ENCODE measurements at regions not wholly inside any gene's neighbourhood (a gene's known extent, or its start where the extent isn't known, plus 50 kb on each side); places are given as distances from the start of the nearest gene placed in this dataset.

DNA sequence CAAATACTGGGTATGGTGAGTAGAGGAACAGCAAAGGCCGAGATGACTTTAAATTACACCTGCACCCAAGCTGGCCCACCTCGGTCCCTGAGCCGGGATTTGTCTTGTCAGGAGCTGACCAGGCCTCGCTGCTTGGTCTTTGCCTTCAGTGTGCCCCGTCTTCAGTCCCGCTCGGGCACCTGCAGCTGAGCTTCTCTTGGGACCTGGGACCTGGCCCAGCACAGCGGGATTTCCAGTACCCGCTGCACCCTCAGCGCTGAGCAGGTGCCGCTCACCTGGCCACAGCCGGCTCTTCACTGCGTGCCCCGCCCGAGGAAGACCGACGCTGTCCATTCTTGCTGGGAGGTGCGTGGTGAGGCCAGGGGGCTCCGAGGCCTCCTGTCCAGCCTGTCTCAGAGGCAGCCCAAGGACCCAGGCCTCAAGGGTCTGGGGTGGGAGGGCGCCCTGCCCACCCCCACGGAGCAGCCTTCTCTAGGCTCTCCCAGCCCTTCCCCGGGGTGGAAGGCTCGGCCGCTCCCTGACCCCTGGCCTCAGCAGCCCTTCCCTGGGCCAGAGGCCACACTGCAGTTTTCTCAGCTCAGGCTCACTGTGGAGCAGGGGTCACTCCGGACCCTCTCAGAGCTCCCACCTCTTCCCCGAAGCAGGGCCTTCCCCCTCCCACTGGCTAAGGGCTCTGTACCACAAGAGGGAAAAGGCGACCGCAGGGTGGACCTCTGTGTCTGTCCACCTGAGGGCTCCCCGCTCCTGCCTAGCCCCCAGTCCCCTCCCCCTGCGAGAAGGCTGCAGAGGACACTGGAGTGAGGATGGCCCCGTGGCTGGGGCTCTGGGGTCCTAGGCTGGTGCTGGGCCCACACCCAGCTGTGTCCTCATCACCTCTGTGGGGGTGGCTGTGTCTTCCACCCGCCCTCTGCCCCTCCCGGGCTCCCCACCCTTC lies 119.3 kb downstream of the RNASET2 start:
- H3K27ac Mint-ChIP-seq = no peak overlapping the region
- no peak for DNase-seq
- H3K4me3 Mint-ChIP-seq = no peak overlapping the region
- no peaks in the 10 kb centered on the region for H3K4me1 Mint-ChIP-seq
- H3K9me3 Mint-ChIP-seq = no peaks in the 10 kb centered on the region
- H3K36me3 Mint-ChIP-seq = no peaks in the 10 kb centered on the region
- H3K27me3 Mint-ChIP-seq (ENCODE audit: low read depth in 3 of 3) = peaks cover 0 to 3% (median 2%) of the 10 kb centered on the region in 3 donors

DNA sequence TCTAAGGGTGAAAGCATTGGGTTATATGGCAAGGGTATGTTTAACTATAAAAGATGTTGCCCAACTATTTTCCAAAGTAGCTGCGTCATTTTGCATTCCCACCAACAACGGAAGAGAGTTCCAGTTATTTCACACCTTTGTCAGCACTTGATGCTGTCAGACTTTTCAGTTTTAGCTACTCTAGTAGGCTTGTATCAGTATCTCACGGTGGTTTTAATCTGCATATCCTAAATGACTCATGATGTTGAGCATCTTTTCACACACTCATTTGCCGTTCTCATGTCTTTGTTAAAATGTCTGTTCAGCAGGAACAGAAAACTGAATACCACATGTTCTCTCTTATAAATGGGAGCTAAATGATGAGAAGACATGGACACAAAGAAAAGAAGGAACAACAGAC lies 122.3 kb downstream of the RNASET2 start:
- Mint-ChIP-seq H3K9me3 (no peaks in the 10 kb centered on the region), H3K27me3 (ENCODE audit: low read depth in 3 of 3) (peaks cover 0 to 4% (median 0%) of the 10 kb centered on the region in 3 donors), H3K27ac (no peak overlapping the region), H3K36me3 (no peaks in the 10 kb centered on the region), H3K4me3 (no peak overlapping the region), H3K4me1 (no peaks in the 10 kb centered on the region)
- DNase-seq = no peak

DNA sequence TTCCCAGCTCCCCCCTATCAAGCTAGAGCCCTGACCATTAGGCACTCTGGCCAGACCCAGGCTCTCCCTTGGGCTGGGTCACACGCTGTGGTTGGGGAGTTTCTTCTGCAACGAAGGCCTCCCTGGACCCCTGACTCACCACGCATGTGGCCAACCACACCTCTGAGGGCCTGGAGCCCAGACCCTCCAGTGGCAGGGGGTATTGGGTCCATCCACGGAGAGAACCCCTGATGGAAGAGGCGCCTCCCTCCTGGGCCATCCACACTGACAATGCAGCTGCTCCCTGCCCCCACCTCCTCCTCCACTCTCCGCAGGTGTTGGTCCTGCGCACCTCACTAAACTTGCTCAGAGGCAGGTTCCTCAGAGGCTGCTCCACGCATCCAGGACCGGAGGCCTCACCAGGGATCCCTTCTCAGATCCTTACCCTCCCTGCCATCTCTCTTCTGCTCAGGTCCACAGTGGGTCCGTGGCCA lies 125.4 kb downstream of the RNASET2 start:
- Mint-ChIP-seq H3K36me3 (no peaks in the 10 kb centered on the region), H3K27ac (no peak overlapping the region), H3K4me1 (no peaks in the 10 kb centered on the region), H3K9me3 (no peaks in the 10 kb centered on the region), H3K27me3 (ENCODE audit: low read depth in 3 of 3) (peaks cover 0 to 3% (median 2%) of the 10 kb centered on the region in 3 donors), H3K4me3 (no peak overlapping the region)
- no peak for DNase-seq

DNA sequence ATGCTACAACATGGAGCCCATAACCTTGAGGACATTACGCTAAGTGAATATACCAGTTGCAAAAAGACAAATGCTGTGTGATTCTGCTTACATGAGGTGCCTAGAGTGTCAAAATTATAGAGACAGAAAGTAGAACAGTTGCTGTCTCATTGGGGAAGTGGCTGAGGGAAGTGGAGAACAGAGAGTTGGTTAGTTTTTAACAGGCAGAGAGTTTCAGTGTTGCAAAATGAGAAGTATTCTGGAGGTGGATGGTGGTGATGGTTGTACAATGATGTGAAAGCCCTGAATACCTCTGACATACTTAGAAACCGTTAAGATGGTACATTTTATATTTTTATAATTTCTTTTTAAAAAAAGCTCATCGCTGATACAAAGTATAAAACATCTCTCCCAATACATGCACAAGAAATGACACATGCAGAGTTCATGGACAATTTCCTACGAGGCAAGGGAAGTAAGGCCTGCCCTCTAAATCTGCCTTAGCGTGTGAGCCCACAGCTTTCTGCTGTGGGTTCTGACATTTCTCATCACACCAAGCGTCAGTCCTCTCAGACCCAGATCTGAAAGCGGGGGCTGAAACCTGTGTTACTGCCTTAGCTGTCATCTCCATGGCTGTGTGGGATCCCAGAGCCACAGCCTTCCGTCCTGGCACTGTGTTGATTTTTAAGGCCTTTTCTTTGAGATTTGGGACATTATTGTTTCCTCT lies 126.0 kb downstream of the RNASET2 start:
- H3K4me3 Mint-ChIP-seq = no peak overlapping the region
- H3K9me3 Mint-ChIP-seq = no peaks in the 10 kb centered on the region
- DNase-seq = no peak
- no peaks in the 10 kb centered on the region for H3K4me1 Mint-ChIP-seq
- no peak overlapping the region for H3K27ac Mint-ChIP-seq
- peaks cover 0 to 3% (median 2%) of the 10 kb centered on the region in 3 donors for H3K27me3 Mint-ChIP-seq (ENCODE audit: low read depth in 3 of 3)
- H3K36me3 Mint-ChIP-seq = no peaks in the 10 kb centered on the region

DNA sequence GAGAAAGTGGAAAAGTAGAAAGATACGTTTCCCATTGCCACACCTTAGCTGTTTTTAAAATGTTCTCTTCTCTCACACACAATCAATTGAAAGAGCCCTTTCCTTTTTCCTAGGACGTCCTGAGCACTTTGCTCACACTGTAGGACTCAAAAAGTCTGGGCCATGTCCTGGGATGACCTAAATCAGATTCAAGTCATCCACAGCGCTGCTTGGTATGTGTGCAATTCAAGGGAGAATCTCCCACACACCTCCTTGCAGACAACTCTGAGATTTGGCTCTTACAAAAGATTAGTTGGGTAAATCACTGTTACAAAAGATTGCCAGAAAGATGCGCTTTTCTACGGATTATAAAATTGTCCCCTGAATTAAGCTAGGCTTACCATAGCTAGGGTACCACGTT lies 130.1 kb downstream of the RNASET2 start:
- no peaks in the 10 kb centered on the region for H3K36me3 Mint-ChIP-seq
- H3K4me3 Mint-ChIP-seq = no peak overlapping the region
- peaks cover 0 to 7% (median 2%) of the 10 kb centered on the region in 3 donors for H3K27me3 Mint-ChIP-seq (ENCODE audit: low read depth in 3 of 3)
- no peak overlapping the region for H3K27ac Mint-ChIP-seq
- no peaks in the 10 kb centered on the region for H3K4me1 Mint-ChIP-seq
- H3K9me3 Mint-ChIP-seq = no peaks in the 10 kb centered on the region
- DNase-seq = no peak

DNA sequence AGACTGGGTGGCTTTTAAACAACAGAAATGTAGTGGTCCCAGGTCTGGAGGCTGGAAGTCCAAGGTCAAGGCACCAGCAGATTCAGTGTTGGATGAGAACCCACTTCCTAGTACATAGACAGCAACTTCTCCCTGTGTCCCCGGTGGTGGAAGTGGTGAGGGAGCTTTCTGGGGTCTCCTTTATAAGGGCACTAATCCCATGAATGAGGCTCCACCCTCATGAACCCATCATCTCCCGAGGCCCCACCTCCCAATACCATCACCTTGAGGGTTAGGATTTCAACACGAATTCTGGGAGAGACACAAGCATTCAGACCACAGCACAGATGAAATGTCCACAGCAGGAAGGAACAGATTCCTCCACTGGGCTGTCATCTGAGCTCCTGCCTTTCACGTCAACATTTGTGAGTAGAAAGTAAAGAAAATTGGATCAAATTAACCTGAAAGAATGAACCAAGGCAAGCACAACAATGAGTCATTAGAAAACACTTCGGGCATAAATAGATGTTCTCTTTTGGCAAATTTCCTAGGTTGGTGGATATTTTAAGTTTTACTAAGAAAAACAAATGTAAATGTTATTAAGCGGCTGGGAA lies 130.7 kb downstream of the RNASET2 start:
- Mint-ChIP-seq H3K4me3 (no peak overlapping the region), H3K9me3 (no peaks in the 10 kb centered on the region), H3K27ac (no peak overlapping the region), H3K4me1 (no peaks in the 10 kb centered on the region), H3K27me3 (ENCODE audit: low read depth in 3 of 3) (peaks cover 0 to 7% (median 0%) of the 10 kb centered on the region in 3 donors), H3K36me3 (no peaks in the 10 kb centered on the region)
- no peak for DNase-seq

DNA sequence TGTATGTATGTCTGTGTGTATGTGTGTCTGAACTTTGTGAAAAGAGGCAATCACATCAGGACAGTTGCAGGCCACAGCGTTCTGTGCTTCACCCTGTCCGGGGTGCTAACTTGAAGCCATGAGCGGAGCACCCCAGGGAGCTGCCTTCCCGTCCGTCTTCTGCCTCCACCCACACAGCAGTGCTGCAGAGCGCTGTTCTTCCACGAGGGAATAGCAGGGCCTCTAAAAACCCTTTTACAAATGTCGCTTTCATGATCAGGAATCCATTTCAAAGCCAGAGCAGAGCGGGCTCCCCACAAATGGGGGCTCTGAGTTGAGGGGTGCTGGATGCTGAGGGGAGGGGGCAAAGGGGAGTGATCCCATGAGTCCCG lies 131.5 kb downstream of the RNASET2 start:
- H3K9me3 Mint-ChIP-seq = no peaks in the 10 kb centered on the region
- H3K27me3 Mint-ChIP-seq (ENCODE audit: low read depth in 3 of 3) = peaks cover 0 to 7% (median 2%) of the 10 kb centered on the region in 3 donors
- no peak for DNase-seq
- no peak overlapping the region for H3K4me3 Mint-ChIP-seq
- no peaks in the 10 kb centered on the region for H3K4me1 Mint-ChIP-seq
- H3K36me3 Mint-ChIP-seq = no peaks in the 10 kb centered on the region
- H3K27ac Mint-ChIP-seq = no peak overlapping the region

DNA sequence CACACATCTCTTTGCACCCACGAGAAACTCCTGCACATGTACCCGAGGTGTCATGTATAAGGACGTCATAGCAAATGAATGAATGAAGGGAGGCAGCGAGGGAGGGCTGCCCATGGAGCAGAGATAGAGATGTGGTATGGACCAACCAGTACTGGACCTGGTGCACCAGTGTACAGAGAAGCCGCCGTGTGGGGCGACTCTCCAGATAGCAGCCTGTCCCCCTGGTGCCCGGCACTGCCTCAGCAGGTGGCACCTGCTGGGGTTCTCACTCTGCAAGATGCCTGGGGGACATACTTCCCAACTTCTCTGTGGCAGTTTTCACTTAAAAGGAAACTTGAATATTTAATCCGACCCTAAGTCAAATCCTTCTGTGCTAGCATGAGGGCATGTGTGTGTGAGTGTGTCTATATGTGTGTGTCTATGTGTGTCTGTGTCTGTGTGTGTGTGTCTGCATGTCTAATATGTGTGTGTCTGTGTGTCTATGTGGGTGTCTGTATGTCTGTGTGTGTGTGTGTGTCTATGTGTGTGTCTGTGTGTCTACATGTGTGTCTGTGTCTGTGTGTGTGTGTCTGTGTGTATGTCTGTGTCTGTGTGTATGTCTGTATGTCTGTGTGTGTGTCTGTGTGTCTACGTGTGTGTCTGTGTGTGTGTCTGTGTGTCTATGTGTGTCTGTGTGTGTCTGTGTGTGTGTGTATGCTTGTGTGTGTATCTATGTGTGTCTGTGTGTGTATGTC lies 132.0 kb downstream of the RNASET2 start:
- no peaks in the 10 kb centered on the region for H3K4me1 Mint-ChIP-seq
- peaks cover 0 to 7% (median 2%) of the 10 kb centered on the region in 3 donors for H3K27me3 Mint-ChIP-seq (ENCODE audit: low read depth in 3 of 3)
- no peaks in the 10 kb centered on the region for H3K9me3 Mint-ChIP-seq
- H3K27ac Mint-ChIP-seq = no peak overlapping the region
- no peak for DNase-seq
- no peak overlapping the region for H3K4me3 Mint-ChIP-seq
- no peaks in the 10 kb centered on the region for H3K36me3 Mint-ChIP-seq

DNA sequence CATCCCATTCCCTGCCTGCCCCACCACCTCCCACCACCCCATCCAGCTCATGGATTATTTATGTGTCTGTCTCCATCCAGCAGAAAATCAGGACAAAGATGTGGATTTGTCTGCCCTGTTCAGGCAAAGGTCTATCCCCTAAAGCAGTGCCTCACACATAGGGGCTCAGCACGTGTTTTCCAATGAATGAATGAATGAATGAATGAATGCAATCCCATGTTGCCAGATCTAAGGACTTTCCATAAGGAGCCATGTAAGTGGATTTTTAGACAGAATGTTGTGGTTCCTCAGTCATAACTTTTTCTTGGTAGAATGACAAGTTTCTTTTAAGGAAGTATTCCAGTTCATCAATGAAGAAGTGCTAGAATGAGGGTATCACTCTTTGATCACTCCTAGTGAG lies 133.7 kb downstream of the RNASET2 start:
- Mint-ChIP-seq H3K4me1 (no peaks in the 10 kb centered on the region), H3K27me3 (ENCODE audit: low read depth in 3 of 3) (peaks cover 0 to 7% (median 2%) of the 10 kb centered on the region in 3 donors), H3K36me3 (no peaks in the 10 kb centered on the region), H3K9me3 (no peaks in the 10 kb centered on the region), H3K4me3 (no peak overlapping the region), H3K27ac (no peak overlapping the region)
- DNase-seq = no peak

DNA sequence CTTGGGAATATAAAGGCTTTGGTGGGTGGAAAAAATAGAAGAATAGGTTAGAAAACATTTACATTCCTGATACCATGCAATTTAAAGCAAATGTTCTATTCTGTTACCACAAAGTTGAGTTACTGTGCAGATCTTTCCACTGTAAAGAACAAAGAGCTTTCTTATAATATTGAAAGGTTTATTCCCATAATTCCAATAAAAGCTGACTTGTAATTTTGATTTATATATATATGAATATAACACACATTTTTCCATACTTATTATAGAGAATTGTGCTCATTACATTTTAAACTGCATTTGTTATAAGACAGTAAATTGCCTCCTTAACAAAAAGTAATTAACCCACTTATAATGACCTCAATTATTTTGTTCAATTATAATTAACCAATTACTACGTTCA lies 135.9 kb downstream of the RNASET2 start:
- Mint-ChIP-seq H3K4me3 (no peak overlapping the region), H3K4me1 (no peaks in the 10 kb centered on the region), H3K27ac (no peak overlapping the region), H3K36me3 (no peaks in the 10 kb centered on the region), H3K27me3 (ENCODE audit: low read depth in 3 of 3) (peaks cover 0 to 4% (median 2%) of the 10 kb centered on the region in 3 donors), H3K9me3 (no peaks in the 10 kb centered on the region)
- DNase-seq = no peak

DNA sequence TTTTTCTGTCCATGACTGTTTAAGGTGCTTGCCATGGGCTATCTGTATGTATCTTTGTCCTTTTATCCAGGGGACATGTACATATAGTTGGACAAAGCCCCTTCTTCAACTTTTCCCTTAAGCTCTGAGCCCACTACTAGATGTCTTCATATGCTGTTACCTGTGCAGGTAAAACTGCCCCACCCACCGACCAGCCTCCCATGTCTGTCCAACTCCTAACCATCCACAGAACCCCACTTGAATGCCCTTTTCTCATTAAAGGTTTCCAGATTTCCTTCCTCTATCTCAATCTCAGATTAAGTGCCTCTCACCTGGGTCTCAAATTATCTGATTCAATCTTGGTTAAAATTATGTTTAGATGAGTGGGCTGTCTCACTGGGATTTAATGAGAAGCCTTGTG lies 136.3 kb downstream of the RNASET2 start:
- Mint-ChIP-seq H3K9me3 (no peaks in the 10 kb centered on the region), H3K36me3 (no peaks in the 10 kb centered on the region), H3K4me3 (no peak overlapping the region), H3K27ac (no peak overlapping the region), H3K27me3 (ENCODE audit: low read depth in 3 of 3) (peaks cover 0 to 4% (median 2%) of the 10 kb centered on the region in 3 donors), H3K4me1 (no peaks in the 10 kb centered on the region)
- DNase-seq = no peak

DNA sequence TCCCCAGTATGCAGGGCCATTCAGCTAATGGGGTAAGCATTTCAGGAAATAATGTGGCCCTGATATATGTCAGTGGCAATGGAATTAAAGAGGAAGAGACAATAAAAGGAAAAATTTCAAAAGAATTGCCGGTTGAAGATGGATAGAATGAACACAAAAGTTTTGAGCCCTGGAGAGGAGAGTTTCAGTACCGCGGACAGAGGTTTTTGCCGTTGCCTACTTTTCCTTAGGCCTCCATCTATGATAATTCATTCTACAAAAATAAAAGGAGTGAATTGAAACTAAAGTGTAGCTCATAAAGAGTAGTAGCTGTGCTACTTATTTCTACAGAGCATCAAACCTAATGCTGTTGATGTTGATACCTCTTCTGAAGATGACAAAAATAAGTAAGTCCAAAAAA lies 140.7 kb downstream of the RNASET2 start:
- no peak overlapping the region for H3K4me3 Mint-ChIP-seq
- H3K36me3 Mint-ChIP-seq = no peaks in the 10 kb centered on the region
- no peak for DNase-seq
- H3K27ac Mint-ChIP-seq = no peak overlapping the region
- no peaks in the 10 kb centered on the region for H3K4me1 Mint-ChIP-seq
- H3K9me3 Mint-ChIP-seq = no peaks in the 10 kb centered on the region
- H3K27me3 Mint-ChIP-seq (ENCODE audit: low read depth in 3 of 3) = peaks cover 0 to 3% (median 2%) of the 10 kb centered on the region in 3 donors

DNA sequence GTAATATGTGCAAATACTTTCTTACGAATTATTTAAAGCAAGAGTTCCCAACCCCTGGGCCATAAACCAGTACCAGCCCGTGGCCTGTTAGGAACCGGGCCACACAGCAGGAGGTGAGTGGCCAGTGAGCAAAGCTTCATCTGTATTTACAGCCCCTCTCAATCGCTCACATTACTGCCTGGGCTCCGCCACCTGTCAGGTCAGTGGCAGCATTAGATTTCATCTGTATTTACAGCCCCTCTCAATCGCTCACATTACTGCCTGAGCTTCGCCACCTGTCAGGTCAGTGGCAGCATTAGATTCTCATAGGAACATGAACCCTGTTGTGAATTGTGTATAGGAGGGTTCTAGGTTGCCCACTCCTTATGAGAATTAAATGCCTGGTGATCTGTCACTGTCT lies 142.0 kb downstream of the RNASET2 start:
- H3K36me3 Mint-ChIP-seq = no peaks in the 10 kb centered on the region
- H3K4me1 Mint-ChIP-seq = no peaks in the 10 kb centered on the region
- DNase-seq = no peak
- no peak overlapping the region for H3K27ac Mint-ChIP-seq
- H3K27me3 Mint-ChIP-seq (ENCODE audit: low read depth in 3 of 3) = peaks cover 0 to 3% (median 0%) of the 10 kb centered on the region in 3 donors
- H3K9me3 Mint-ChIP-seq = no peaks in the 10 kb centered on the region
- H3K4me3 Mint-ChIP-seq = no peak overlapping the region
